Right cardiac atrium (tissue), 5 donors: ENCODE measurements at regions not wholly inside any gene's neighbourhood (a gene's known extent, or its start where the extent isn't known, plus 50 kb on each side); places are given as distances from the start of the nearest gene placed in this dataset.
A peak's percentile ranks its signal among the peaks of the same experiment; 100 is the strongest.

ENCODE experiments used
- ATAC-seq, 2 donors: fragments of 200-7000 bp; cut with Tn5 transposase; one replicate each; pipeline versions ENCODE4 v1.8.0 to v1.9.1; 2020; ENCODE audit warnings: moderate library complexity in 2 of 2, mild to moderate bottlenecking in 1 of 2
- DNase-seq, 3 donors: peaks; one replicate each; pipeline ENCODE4 v3.0.0-alpha.2; 2020
- H3K27ac ChIP-seq: one replicate; pipeline ENCODE4 v1.5.1; 2013; ENCODE audit warnings: mild to moderate bottlenecking, low read length, control low read depth, moderate library complexity
- H3K27me3 ChIP-seq: one replicate; pipeline ENCODE4 v1.6.1; 2013; ENCODE audit not compliant: control insufficient read depth, insufficient read depth
- H3K4me1 ChIP-seq: one replicate; pipeline ENCODE4 v1.6.1; 2013; ENCODE audit warnings: low read length; ENCODE audit not compliant: control insufficient read depth, insufficient read depth
- H3K4me3 ChIP-seq: one replicate; pipeline ENCODE4 v1.5.1; 2013; ENCODE audit warnings: low read length, control low read depth
- H3K9me3 ChIP-seq: one replicate; pipeline ENCODE4 v1.6.1; 2013; ENCODE audit warnings: low read length; ENCODE audit not compliant: control insufficient read depth
- WGBS: extraction: QIAGEN DNeasy Blood & Tissue Kit; methylation state at CpG from one replicate; pipeline ENCODE4 v1.1.7; 2013; 5-methylcytosine and 5-hydroxymethylcytosine counted together
- intact Hi-C, 4 donors: fragments of 100-400 bp; cut with DNase I; formaldehyde crosslinking; loops; one replicate each; pipeline versions ENCODE4 v1.11.0 to v1.14.0; 2022 to 2023
- microRNA-seq, 2 donors: library from miRNA; unstranded; fragments of <30 nt; microRNA quantifications; one replicate each; pipeline ENCODE4 v1.2.0, GENCODE V29; 2020 to 2021
- donor health status: healthy with polysubstance abuse.
- donor health status: DM: no; HTN: yes; CAD: no.
- donor health status: DM: no; HTN: no; CAD: no.
- donor health status: DM: no; HTN: yes; CAD: no; lungs with severe emphysema.
- donor health status: DM: yes; HTN: yes; CAD: no.

DNA sequence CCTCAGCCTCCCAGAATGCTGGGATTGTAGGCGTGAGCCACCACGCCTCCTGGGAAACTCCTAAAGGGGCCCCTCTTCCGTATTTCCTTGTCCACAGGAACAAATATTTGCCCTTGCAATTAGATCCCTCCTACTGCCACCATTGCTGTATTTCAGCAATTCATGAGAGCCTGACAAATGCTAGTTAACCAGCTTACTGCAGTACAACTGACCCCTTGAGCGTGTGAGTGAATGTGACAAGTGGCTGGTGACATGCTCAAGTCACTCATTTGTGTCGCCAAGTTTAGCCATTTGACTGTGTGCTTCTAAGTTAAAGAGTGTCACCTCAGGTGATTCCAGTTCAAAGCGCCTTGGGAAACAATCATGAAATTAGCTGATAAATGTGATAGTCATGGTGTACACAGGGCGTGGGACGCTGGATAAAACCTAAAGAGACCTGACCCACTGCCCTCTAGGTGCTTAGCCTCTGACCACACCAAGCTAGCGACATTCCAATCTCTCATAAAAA is 56.1 kb upstream of the MAP1LC3B2 start:
- 65% methylated on average over 9 of the region's 9 CpGs for WGBS
- no peak for DNase-seq
- ATAC-seq, result peak; percentile 53 to 76
- Histone ChIP-seq H3K9me3 (no peaks in the 10 kb centered on the region), H3K27me3 (no peaks in the 10 kb centered on the region), H3K27ac (no peak overlapping the region), H3K4me1 (no peaks in the 10 kb centered on the region), H3K4me3 (no peak overlapping the region)
- intact Hi-C loops, result no loop called here

DNA sequence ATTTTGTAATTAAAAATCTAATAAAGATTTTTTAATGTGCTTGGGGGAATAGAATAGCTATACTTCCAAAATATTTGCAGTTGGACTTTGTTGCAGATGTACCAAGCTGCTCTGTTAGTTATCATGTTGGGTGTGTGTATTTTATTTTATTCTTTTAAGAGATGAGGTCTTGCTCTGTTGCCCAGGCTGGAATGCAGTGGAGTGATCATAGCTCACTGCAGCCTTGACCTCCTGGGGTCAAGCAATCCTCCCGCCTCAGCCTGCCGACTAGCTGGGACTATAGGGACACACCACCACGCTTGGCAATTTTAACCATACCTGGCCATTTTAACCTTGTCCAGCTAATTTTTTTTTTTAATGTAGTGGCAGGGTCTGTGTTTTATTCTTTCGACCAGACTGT is 54.7 kb upstream of the MAP1LC3B2 start:
- ATAC-seq (no peak), DNase-seq (no peak)
- Histone ChIP-seq H3K27me3 (no peaks in the 10 kb centered on the region), H3K4me3 (no peak overlapping the region), H3K27ac (no peak overlapping the region), H3K4me1 (no peaks in the 10 kb centered on the region), H3K9me3 (no peaks in the 10 kb centered on the region)
- intact Hi-C loops, result no loop called here
- 78% methylated on average over 4 of the region's 4 CpGs for WGBS

DNA sequence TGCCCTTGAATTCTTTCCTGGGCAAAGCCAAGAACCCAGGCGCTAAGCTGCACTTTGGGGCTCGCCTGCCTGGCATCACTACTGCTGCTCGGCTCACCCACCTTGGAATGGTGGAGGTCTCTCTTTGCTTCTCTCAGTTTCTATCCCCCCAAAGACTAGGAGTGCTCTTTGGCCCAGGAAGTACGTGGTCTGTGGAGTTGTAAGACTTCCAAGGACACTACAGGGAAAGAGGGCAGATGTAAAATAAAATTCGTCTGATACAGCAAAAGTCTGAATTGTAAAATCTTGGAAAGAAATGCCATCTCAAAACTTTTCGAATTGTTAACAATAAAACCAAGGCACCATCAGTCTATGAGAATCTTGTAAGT is 52.5 kb upstream of the MAP1LC3B2 start:
- Histone ChIP-seq H3K27me3 (no peaks in the 10 kb centered on the region), H3K4me1 (no peaks in the 10 kb centered on the region), H3K4me3 (no peak overlapping the region), H3K9me3 (no peaks in the 10 kb centered on the region), H3K27ac (no peak overlapping the region)
- 70% methylated on average over 6 of the region's 6 CpGs for WGBS
- intact Hi-C loops, result no loop called here
- ATAC-seq (no peak), DNase-seq (no peak)

DNA sequence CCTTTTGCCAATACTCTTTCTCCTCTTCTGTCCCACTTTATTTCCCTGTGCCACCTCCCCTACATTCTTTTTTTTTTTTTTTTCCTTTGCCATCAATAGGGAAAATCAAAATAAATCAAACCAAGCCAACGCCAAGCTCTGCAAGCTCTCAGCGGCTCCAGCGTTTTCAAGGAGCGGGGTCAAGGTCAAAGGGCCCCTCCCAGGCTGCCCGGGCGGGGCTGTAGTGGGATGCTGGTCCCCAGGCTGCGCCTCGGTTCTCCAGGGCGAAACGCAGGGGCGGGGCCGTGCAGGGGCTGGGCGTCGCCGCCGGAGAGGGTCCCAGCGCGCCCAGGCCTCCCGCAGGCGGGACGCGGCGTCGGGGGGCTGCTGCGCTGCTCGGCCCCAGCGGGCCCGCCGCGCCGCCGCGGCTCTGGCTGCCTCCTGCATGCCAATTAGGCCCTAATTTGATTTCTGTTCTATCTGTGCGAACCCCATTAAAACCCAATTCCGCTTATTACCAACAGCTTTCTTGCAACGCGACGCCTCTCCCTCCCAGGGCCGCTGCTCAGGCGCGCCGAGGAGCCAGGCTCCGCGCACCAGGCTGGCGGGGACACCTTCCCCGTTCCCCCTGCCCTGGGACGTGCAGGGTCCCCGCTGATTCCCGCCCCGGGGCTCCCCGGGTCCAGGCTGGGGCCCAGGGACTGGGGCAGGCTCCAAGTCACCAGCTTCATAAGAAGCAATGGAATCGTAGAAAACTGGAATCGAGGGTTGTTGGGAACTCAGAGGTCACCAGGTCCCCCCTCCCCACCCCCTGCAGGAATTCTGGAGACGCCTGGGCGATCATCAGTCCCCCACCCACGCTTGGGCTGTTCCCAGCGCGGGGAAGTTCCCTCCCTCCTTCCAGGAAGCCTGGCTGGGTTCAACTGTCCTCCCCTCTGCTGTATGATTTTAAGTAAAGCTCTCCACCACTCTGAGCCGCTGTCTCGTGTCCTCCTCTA is 50.7 kb upstream of the MAP1LC3B2 start:
- ATAC-seq (peak; percentile 71 to 74), DNase-seq (peak; percentile 42 to 84 (median 76))
- Histone ChIP-seq H3K9me3 (no peaks in the 10 kb centered on the region), H3K27me3 (no peaks in the 10 kb centered on the region), H3K4me1 (no peaks in the 10 kb centered on the region), H3K4me3 (peak overlapping the region; percentile 46), H3K27ac (no peak overlapping the region)
- intact Hi-C loops, result no loop called here
- 2% methylated on average over 60 of the region's 60 CpGs for WGBS

Small RNA genes lying in the stretch of these regions (microRNA-seq; reads per million reads assigned to microRNA genes)
- 0 reads per million in 2 donors for gene MIR4472-2
